ENCODE measurements at regions not wholly inside any gene's neighbourhood (a gene's known extent, or its start where the extent isn't known, plus 50 kb on each side); places are given as distances from the start of the nearest gene placed in this dataset.

GRCh38 chr7:106480616-106481031 lies 180.3 kb downstream of the CCDC71L start:
- no peak for ATAC-seq
- TF ChIP-seq ZNF8 (CRISPR knock-in tag; IDR thresholded peaks at IDR 0.05), result no peak
- no peak for TF ChIP-seq ZC3H10 (CRISPR knock-in tag; IDR thresholded peaks at IDR 0.05)
- TF ChIP-seq ZNF70 (CRISPR knock-in tag; IDR thresholded peaks at IDR 0.05), result no peak
- no peak for TF ChIP-seq ESRRG (CRISPR knock-in tag; IDR thresholded peaks at IDR 0.05)
- TF ChIP-seq SNAI2 (CRISPR knock-in tag; IDR thresholded peaks at IDR 0.05), result no peak
- no peak for TF ChIP-seq GLIS3 (CRISPR knock-in tag; IDR thresholded peaks at IDR 0.05)
- no peak for TF ChIP-seq ZFP30 (CRISPR knock-in tag; IDR thresholded peaks at IDR 0.05)
- TF ChIP-seq TOX (CRISPR knock-in tag; IDR thresholded peaks at IDR 0.05; ENCODE audit: borderline replicate concordance), result no peak
- no peak for TF ChIP-seq ISL1 (CRISPR knock-in tag; IDR thresholded peaks at IDR 0.05)
- no peak for TF ChIP-seq PATZ1 (CRISPR knock-in tag; IDR thresholded peaks at IDR 0.05; ENCODE audit: borderline replicate concordance)
- no peak for TF ChIP-seq ZNF565 (CRISPR knock-in tag; conservative IDR thresholded peaks at IDR 0.05; ENCODE audit: low read depth)
- no peak for TF ChIP-seq ARNTL (CRISPR knock-in tag; IDR thresholded peaks at IDR 0.05; ENCODE audit: borderline replicate concordance, low read depth)
- no peak for TF ChIP-seq CREB5 (CRISPR knock-in tag; IDR thresholded peaks at IDR 0.05; ENCODE audit: low read depth)
- TF ChIP-seq POU6F1 (CRISPR knock-in tag; IDR thresholded peaks at IDR 0.05; ENCODE audit: borderline replicate concordance, low read depth), result no peak
- TF ChIP-seq CSRNP3 (CRISPR knock-in tag; IDR thresholded peaks at IDR 0.05), result no peak
- no peak for TF ChIP-seq TSHZ2 (CRISPR knock-in tag; IDR thresholded peaks at IDR 0.05)
- no peak for TF ChIP-seq TCF4 (CRISPR knock-in tag; IDR thresholded peaks at IDR 0.05; ENCODE audit: borderline replicate concordance)
- TF ChIP-seq ZFP3 (CRISPR knock-in tag; IDR thresholded peaks at IDR 0.05), result no peak
- TF ChIP-seq OSR1 (CRISPR knock-in tag; IDR thresholded peaks at IDR 0.05), result no peak
- TF ChIP-seq CSDC2 (CRISPR knock-in tag; IDR thresholded peaks at IDR 0.05), result no peak

- TF ChIP-seq ZNF70 (CRISPR knock-in tag; IDR thresholded peaks at IDR 0.05) (no peak), ARNTL (CRISPR knock-in tag; IDR thresholded peaks at IDR 0.05; ENCODE audit: borderline replicate concordance, low read depth) (no peak), ZFP3 (CRISPR knock-in tag; IDR thresholded peaks at IDR 0.05) (no peak), CSDC2 (CRISPR knock-in tag; IDR thresholded peaks at IDR 0.05) (no peak), OSR1 (CRISPR knock-in tag; IDR thresholded peaks at IDR 0.05) (no peak)
- ATAC-seq, result no peak
Measured at GRCh38 chr7:106480161-106480579, 180.8 kb downstream of the CCDC71L start.

- TF ChIP-seq PATZ1 (CRISPR knock-in tag; IDR thresholded peaks at IDR 0.05; ENCODE audit: borderline replicate concordance), result no peak
- TF ChIP-seq ZC3H10 (CRISPR knock-in tag; IDR thresholded peaks at IDR 0.05), result no peak
- no peak for TF ChIP-seq CSDC2 (CRISPR knock-in tag; IDR thresholded peaks at IDR 0.05)
- no peak for TF ChIP-seq CSRNP3 (CRISPR knock-in tag; IDR thresholded peaks at IDR 0.05)
- no peak for ATAC-seq
Measured at GRCh38 chr7:106476751-106477150, 184.2 kb downstream of the CCDC71L start.

Data from SK-N-SH treated with all-trans-retinoic acid at 6 μM for 48 hours (cell line).